Spleen (tissue), 11 donors: ENCODE measurements at regions not wholly inside any gene's neighbourhood (a gene's known extent, or its start where the extent isn't known, plus 50 kb on each side); places are given as distances from the start of the nearest gene placed in this dataset.
A peak's percentile ranks its signal among the peaks of the same experiment; 100 is the strongest.

ENCODE experiments used
- DNase-seq: peaks from one replicate; pipeline ENCODE4 v3.0.0-alpha.2; 2020
- H3K27ac ChIP-seq, 8 donors: fragments of 200-600 bp; sonication (generic) in 7 of 8; 1 replicate in 4 of 8; 2 replicates in 4 of 8; pipeline versions ENCODE4 v1.5.0 to v1.8.0; 2016 to 2021; ENCODE audit warnings: inconsistent platforms in 4 of 8, mild to moderate bottlenecking in 4 of 8, moderate library complexity in 1 of 8
- H3K27me3 ChIP-seq, 7 donors: fragments of 200-600 bp; sonication (generic) in 6 of 7; replicated peaks in 1 of 7; 1 replicate in 4 of 7; 2 replicates in 3 of 7; pipeline versions ENCODE4 v1.5.0 to v1.8.0; 2016 to 2021; ENCODE audit warnings: inconsistent platforms in 3 of 7, mild to moderate bottlenecking in 1 of 7
- H3K36me3 ChIP-seq, 6 donors: fragments of 200-600 bp; sonication (generic) in 5 of 6; 1 replicate in 4 of 6; 2 replicates in 2 of 6; pipeline versions ENCODE4 v1.5.0 to v1.8.0; 2016 to 2021; ENCODE audit warnings: inconsistent platforms in 2 of 6
- H3K4me1 ChIP-seq, 6 donors: fragments of 200-600 bp; sonication (generic) in 5 of 6; 1 replicate in 3 of 6; 2 replicates in 3 of 6; pipeline versions ENCODE4 v1.5.0 to v1.8.0; 2016 to 2021; ENCODE audit warnings: inconsistent platforms in 3 of 6
- H3K4me3 ChIP-seq, 8 donors: fragments of 200-600 bp; sonication (generic) in 7 of 8; 1 replicate in 4 of 8; 2 replicates in 4 of 8; pipeline versions ENCODE4 v1.5.0 to v1.8.0; 2016 to 2021; ENCODE audit warnings: inconsistent platforms in 4 of 8, mild to moderate bottlenecking in 4 of 8, moderate library complexity in 2 of 8
- H3K9me3 ChIP-seq, 8 donors: fragments of 200-600 bp; sonication (generic) in 7 of 8; 1 replicate in 4 of 8; 2 replicates in 4 of 8; pipeline versions ENCODE4 v1.5.0 to v1.8.0; 2016 to 2021; ENCODE audit warnings: inconsistent platforms in 4 of 8
- CTCF ChIP-seq, 11 experiments: fragments of 200-600 bp in 7 of 11; fragments of 450-650 bp in 4 of 11; sonication (generic) in 4 of 11; IDR thresholded peaks in 8 of 11; conservative IDR thresholded peaks in 3 of 11; 1 replicate in 7 of 11; 2 replicates in 4 of 11; pipeline versions ENCODE4 v1.4.0 to v1.8.0; 2016 to 2021; ENCODE audit warnings: antibody characterized with exemption in 11 of 11, inconsistent platforms in 4 of 11, mild to moderate bottlenecking in 1 of 11
- POLR2A ChIP-seq, 3 donors: fragments of 450-650 bp; IDR thresholded peaks; one replicate each; pipeline ENCODE4 v1.5.1; 2017; ENCODE audit warnings: antibody characterized with exemption in 3 of 3, mild to moderate bottlenecking in 1 of 3
- POLR2AphosphoS5 ChIP-seq, 3 donors: sonication (generic); formaldehyde crosslinking; IDR thresholded peaks; one replicate each; pipeline ENCODE4 v1.5.1; 2017; ENCODE audit warnings: antibody characterized with exemption in 3 of 3
- WGBS, 5 donors: extraction: QIAGEN DNeasy Blood & Tissue Kit in 3 of 5; methylation state at CpG; one replicate each; pipeline versions ENCODE4 v1.1.5 to v1.1.7; 2013 to 2018; 5-methylcytosine and 5-hydroxymethylcytosine counted together
- intact Hi-C: fragments of 100-400 bp; cut with DNase I; formaldehyde crosslinking; loops from one replicate; pipeline ENCODE4 v1.15.0; 2023; ENCODE audit warnings: low total_unique reads
- donor health status: healthy with polysubstance abuse.
- donor health status: DM: no; HTN: no; CAD: no; lungs with moderate emphysema.
- donor health status: DM: no; HTN: no; CAD: no.
- donor health status: Bipolar disorder and iron deficiency.
- donor health status: healthy.
- donor health status: DM: no; HTN: no; CAD: no.
- donor health status: DM: yes; HTN: yes; CAD: no.

- no peak for TF ChIP-seq CTCF (IDR thresholded peaks at IDR 0.05 in 8 of 11, conservative IDR thresholded peaks at IDR 0.05 in 3 of 11)
- no peak for TF ChIP-seq POLR2A (IDR thresholded peaks at IDR 0.05)
- TF ChIP-seq POLR2AphosphoS5 (IDR thresholded peaks at IDR 0.05): no peak
- DNase-seq: no peak
- H3K27me3 ChIP-seq: no peaks in the 10 kb centered on the region
- no peak overlapping the region for H3K27ac ChIP-seq
- H3K36me3 ChIP-seq: no peaks in the 10 kb centered on the region
- no peaks in the 10 kb centered on the region for H3K4me1 ChIP-seq
- intact Hi-C loops: no loop called here
- peaks cover 0 to 8% (median 0%) of the 10 kb centered on the region in 8 donors for H3K9me3 ChIP-seq
- H3K4me3 ChIP-seq: no peak overlapping the region
Measured at GRCh38 chr6:67212584-67212983, 1422.5 kb upstream of the ADGRB3 start.

- no peaks in the 10 kb centered on the region for H3K36me3 ChIP-seq
- no peak for DNase-seq
- 63 to 86% (median 74%) methylated on average over 1 of the region's 1 CpG for whole genome bisulfite sequencing, 5 donors
- TF ChIP-seq POLR2AphosphoS5 (IDR thresholded peaks at IDR 0.05): no peak
- no peak for TF ChIP-seq CTCF (IDR thresholded peaks at IDR 0.05 in 8 of 11, conservative IDR thresholded peaks at IDR 0.05 in 3 of 11)
- no peak for TF ChIP-seq POLR2A (IDR thresholded peaks at IDR 0.05)
- no peaks in the 10 kb centered on the region for H3K27me3 ChIP-seq
- H3K27ac ChIP-seq: no peak overlapping the region
- H3K9me3 ChIP-seq: peaks cover 0 to 15% (median 0%) of the 10 kb centered on the region in 8 donors
- H3K4me1 ChIP-seq: no peaks in the 10 kb centered on the region
- intact Hi-C loops: no loop called here
- no peak overlapping the region for H3K4me3 ChIP-seq
Measured at GRCh38 chr6:67210450-67210849, 1424.6 kb upstream of the ADGRB3 start.

GRCh38 chr6:67201563-67201962 is 1433.5 kb upstream of the ADGRB3 start:
- Histone ChIP-seq H3K27ac (no peak overlapping the region), H3K9me3 (peaks cover 0 to 48% (median 29%) of the 10 kb centered on the region in 8 donors), H3K4me1 (no peaks in the 10 kb centered on the region), H3K27me3 (no peaks in the 10 kb centered on the region), H3K36me3 (no peaks in the 10 kb centered on the region), H3K4me3 (no peak overlapping the region)
- intact Hi-C loops: no loop called here
- TF ChIP-seq POLR2AphosphoS5 (IDR thresholded peaks at IDR 0.05) (no peak), CTCF (IDR thresholded peaks at IDR 0.05 in 8 of 11, conservative IDR thresholded peaks at IDR 0.05 in 3 of 11) (no peak), POLR2A (IDR thresholded peaks at IDR 0.05) (no peak)
- WGBS, 5 donors: 92 to 97% (median 96%) methylated on average over 13 of the region's 13 CpGs
- peak; percentile 36 for DNase-seq

GRCh38 chr6:67200626-67201403 is 1434.3 kb upstream of the ADGRB3 start:
- Histone ChIP-seq H3K27me3 (no peaks in the 10 kb centered on the region), H3K27ac (no peak overlapping the region), H3K36me3 (no peaks in the 10 kb centered on the region), H3K9me3 (peaks cover 0 to 48% (median 30%) of the 10 kb centered on the region in 8 donors), H3K4me3 (no peak overlapping the region), H3K4me1 (no peaks in the 10 kb centered on the region)
- WGBS, 5 donors: 78 to 89% (median 79%) methylated on average over 4 to 7 of the region's 7 CpGs
- intact Hi-C loops: no loop called here
- no peak for TF ChIP-seq POLR2AphosphoS5 (IDR thresholded peaks at IDR 0.05)
- TF ChIP-seq CTCF (IDR thresholded peaks at IDR 0.05 in 8 of 11, conservative IDR thresholded peaks at IDR 0.05 in 3 of 11): no peak
- TF ChIP-seq POLR2A (IDR thresholded peaks at IDR 0.05): no peak
- DNase-seq: peak; percentile 43
